ENCODE measurements at regions not wholly inside any gene's neighbourhood (a gene's known extent, or its start where the extent isn't known, plus 50 kb on each side); places are given as distances from the start of the nearest gene placed in this dataset.

DNA sequence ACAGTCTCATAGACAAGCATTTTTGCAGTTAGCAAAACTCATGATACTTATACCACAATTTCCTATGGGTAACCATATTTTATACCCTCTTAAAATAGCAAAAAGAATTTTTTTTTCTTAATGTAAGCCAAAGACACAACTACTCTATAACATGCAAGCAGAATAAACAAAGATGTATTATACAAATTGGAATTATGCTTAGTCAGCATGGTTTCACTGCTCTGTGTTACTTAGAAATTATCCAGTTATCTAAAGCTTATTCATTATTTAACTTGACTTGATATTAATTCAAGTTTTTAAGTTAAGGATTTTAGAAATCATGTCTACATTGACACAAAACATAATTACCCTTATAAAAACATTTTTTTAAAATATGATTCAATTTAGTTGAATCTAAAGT is 449.8 kb upstream of the CDH2 start:
- BruUV-seq (replicated peaks): no TSS peak
- Histone ChIP-seq H3K27me3 (ENCODE audit: control insufficient read depth, insufficient read depth, low read length) (no peaks in the 10 kb centered on the region), H3K4me3 (ENCODE audit: low read depth in 2 of 2, low read length in 2 of 2) (no peak overlapping the region), H3K36me3 (ENCODE audit: control insufficient read depth, insufficient read depth, low read length) (no peaks in the 10 kb centered on the region), H3K4me1 (ENCODE audit: control insufficient read depth, insufficient read depth, low read length) (no peaks in the 10 kb centered on the region), H3K9me3 (ENCODE audit: control insufficient read depth, insufficient read depth, low read depth, low read length) (no peaks in the 10 kb centered on the region), H3K27ac (ENCODE audit: low read length) (no peak overlapping the region)
- ChIA-PET CTCF (no interaction called here), POLR2A (no interaction called here)
- in situ Hi-C loops (cut with HindIII; ENCODE audit: low pct_unique_long_range_greater_than_20kb, low sequenced_read_pairs) (no loop called here), intact Hi-C loops (cut with micrococcal nuclease; ENCODE audit: unreplicated experiment) (no loop called here)
- ATAC-seq (no peak), DNase-seq (ENCODE audit: low read depth, low spot score) (no peak)
- TF ChIP-seq POLR2AphosphoS5 (IDR thresholded peaks at IDR 0.05; ENCODE audit: low read depth, low read length) (no peak), SIN3A (IDR thresholded peaks at IDR 0.05; ENCODE audit: borderline replicate concordance, insufficient read depth, low read depth, low read length) (no peak), TCF7L2 (IDR thresholded peaks at IDR 0.05; ENCODE audit: low read depth, low read length) (no peak)
- TF ChIP-seq, protein P1, sequence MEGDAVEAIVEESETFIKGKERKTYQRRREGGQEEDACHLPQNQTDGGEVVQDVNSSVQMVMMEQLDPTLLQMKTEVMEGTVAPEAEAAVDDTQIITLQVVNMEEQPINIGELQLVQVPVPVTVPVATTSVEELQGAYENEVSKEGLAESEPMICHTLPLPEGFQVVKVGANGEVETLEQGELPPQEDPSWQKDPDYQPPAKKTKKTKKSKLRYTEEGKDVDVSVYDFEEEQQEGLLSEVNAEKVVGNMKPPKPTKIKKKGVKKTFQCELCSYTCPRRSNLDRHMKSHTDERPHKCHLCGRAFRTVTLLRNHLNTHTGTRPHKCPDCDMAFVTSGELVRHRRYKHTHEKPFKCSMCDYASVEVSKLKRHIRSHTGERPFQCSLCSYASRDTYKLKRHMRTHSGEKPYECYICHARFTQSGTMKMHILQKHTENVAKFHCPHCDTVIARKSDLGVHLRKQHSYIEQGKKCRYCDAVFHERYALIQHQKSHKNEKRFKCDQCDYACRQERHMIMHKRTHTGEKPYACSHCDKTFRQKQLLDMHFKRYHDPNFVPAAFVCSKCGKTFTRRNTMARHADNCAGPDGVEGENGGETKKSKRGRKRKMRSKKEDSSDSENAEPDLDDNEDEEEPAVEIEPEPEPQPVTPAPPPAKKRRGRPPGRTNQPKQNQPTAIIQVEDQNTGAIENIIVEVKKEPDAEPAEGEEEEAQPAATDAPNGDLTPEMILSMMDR (IDR thresholded peaks at IDR 0.05): no peak
- TF ChIP-seq, protein P2, sequence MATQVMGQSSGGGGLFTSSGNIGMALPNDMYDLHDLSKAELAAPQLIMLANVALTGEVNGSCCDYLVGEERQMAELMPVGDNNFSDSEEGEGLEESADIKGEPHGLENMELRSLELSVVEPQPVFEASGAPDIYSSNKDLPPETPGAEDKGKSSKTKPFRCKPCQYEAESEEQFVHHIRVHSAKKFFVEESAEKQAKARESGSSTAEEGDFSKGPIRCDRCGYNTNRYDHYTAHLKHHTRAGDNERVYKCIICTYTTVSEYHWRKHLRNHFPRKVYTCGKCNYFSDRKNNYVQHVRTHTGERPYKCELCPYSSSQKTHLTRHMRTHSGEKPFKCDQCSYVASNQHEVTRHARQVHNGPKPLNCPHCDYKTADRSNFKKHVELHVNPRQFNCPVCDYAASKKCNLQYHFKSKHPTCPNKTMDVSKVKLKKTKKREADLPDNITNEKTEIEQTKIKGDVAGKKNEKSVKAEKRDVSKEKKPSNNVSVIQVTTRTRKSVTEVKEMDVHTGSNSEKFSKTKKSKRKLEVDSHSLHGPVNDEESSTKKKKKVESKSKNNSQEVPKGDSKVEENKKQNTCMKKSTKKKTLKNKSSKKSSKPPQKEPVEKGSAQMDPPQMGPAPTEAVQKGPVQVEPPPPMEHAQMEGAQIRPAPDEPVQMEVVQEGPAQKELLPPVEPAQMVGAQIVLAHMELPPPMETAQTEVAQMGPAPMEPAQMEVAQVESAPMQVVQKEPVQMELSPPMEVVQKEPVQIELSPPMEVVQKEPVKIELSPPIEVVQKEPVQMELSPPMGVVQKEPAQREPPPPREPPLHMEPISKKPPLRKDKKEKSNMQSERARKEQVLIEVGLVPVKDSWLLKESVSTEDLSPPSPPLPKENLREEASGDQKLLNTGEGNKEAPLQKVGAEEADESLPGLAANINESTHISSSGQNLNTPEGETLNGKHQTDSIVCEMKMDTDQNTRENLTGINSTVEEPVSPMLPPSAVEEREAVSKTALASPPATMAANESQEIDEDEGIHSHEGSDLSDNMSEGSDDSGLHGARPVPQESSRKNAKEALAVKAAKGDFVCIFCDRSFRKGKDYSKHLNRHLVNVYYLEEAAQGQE (IDR thresholded peaks at IDR 0.05; ENCODE audit: insufficient read depth in 1 of 2, low read depth in 2 of 2, low read length in 1 of 2): no peak

DNA sequence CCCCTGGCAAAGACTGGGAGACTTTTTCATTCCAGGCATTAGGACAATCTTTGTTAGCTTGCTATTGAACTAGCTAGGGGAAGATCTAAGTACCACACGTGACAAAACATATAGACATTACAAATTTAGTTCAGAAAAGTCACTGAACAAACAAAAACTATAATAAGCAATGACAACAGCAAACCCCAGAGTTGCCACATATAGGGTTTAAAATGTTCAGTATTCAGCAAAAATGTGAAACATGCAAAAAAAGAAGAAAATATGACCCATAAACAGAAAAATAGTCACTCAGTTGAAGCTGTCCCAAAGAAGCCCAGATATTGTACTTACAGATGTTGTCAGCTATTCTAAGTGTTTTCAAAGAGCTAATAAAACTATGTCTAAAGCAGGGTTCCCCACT is 431.1 kb upstream of the CDH2 start:
- no peak overlapping the region for H3K4me3 ChIP-seq (ENCODE audit: low read depth in 2 of 2, low read length in 2 of 2)
- ATAC-seq (no peak), DNase-seq (ENCODE audit: low read depth, low spot score) (no peak)
- in situ Hi-C loops (cut with HindIII; ENCODE audit: low pct_unique_long_range_greater_than_20kb, low sequenced_read_pairs) (no loop called here), intact Hi-C loops (cut with micrococcal nuclease; ENCODE audit: unreplicated experiment) (no loop called here)
- H3K4me1 ChIP-seq (ENCODE audit: control insufficient read depth, insufficient read depth, low read length): no peaks in the 10 kb centered on the region
- H3K27me3 ChIP-seq (ENCODE audit: control insufficient read depth, insufficient read depth, low read length): no peaks in the 10 kb centered on the region
- ChIA-PET CTCF (no interaction called here), POLR2A (no interaction called here)
- no peaks in the 10 kb centered on the region for H3K9me3 ChIP-seq (ENCODE audit: control insufficient read depth, insufficient read depth, low read depth, low read length)
- TF ChIP-seq SIN3A (IDR thresholded peaks at IDR 0.05; ENCODE audit: borderline replicate concordance, insufficient read depth, low read depth, low read length) (no peak), TCF7L2 (IDR thresholded peaks at IDR 0.05; ENCODE audit: low read depth, low read length) (no peak), POLR2AphosphoS5 (IDR thresholded peaks at IDR 0.05; ENCODE audit: low read depth, low read length) (no peak)
- TF ChIP-seq, protein P2 (IDR thresholded peaks at IDR 0.05; ENCODE audit: insufficient read depth in 1 of 2, low read depth in 2 of 2, low read length in 1 of 2): no peak
- TF ChIP-seq, protein P1 (IDR thresholded peaks at IDR 0.05): no peak
- no peak overlapping the region for H3K27ac ChIP-seq (ENCODE audit: low read length)
- no TSS peak for BruUV-seq (replicated peaks)
- H3K36me3 ChIP-seq (ENCODE audit: control insufficient read depth, insufficient read depth, low read length): no peaks in the 10 kb centered on the region

Data from Panc1 (cell line).